WTC11 (cell line): ENCODE measurements at regions not wholly inside any gene's neighbourhood (a gene's known extent, or its start where the extent isn't known, plus 50 kb on each side); places are given as distances from the start of the nearest gene placed in this dataset.

ENCODE experiments used
- ATAC-seq: fragments of 200-7000 bp; cut with Tn5 transposase; 2 replicates; pipeline ENCODE4 v1.10.0; 2021; ENCODE audit warnings: mild to moderate bottlenecking, moderate library complexity
- CTCF ChIA-PET: fragments of 300-600 bp; sonication (Branson Sonifier 250); formaldehyde crosslinking; loops from one replicate; lab custom pipeline; 2021; ENCODE audit warnings: antibody characterized with exemption; lab: Charles Lee
- POLR2A ChIA-PET: fragments of 350-600 bp; sonication (Branson Sonifier 250); formaldehyde crosslinking; loops from one replicate; lab custom pipeline; 2021; ENCODE audit warnings: antibody characterized with exemption; lab: Charles Lee
- DNase-seq: peaks from one replicate; pipeline ENCODE4 v3.0.0; 2021; ENCODE audit warnings: low spot score
- H3K27ac Mint-ChIP-seq: 2 replicates; pipeline ENCODE4 v1.8.0; 2021; ENCODE audit warnings: mixed read lengths
- H3K27me3 Mint-ChIP-seq: 2 replicates; pipeline ENCODE4 v1.8.0; 2021; ENCODE audit warnings: low read depth, mild to moderate bottlenecking, moderate library complexity, mixed read lengths
- H3K36me3 Mint-ChIP-seq: 2 replicates; pipeline ENCODE4 v1.8.0; 2021; ENCODE audit warnings: mixed read lengths
- H3K4me1 Mint-ChIP-seq: 2 replicates; pipeline ENCODE4 v1.8.0; 2022; ENCODE audit warnings: mixed read lengths
- H3K4me3 Mint-ChIP-seq: 2 replicates; pipeline ENCODE4 v1.8.0; 2021; ENCODE audit warnings: mild to moderate bottlenecking, moderate library complexity, mixed read lengths
- H3K9me3 Mint-ChIP-seq: 2 replicates; pipeline ENCODE4 v1.8.0; 2021; ENCODE audit warnings: mixed read lengths
- CTCF ChIP-seq: fragments of 200-600 bp; IDR thresholded peaks from 2 replicates; pipeline ENCODE4 v1.8.0; 2022; ENCODE audit warnings: antibody characterized with exemption
- ESRRA ChIP-seq: sonication (generic); formaldehyde crosslinking; IDR thresholded peaks from 2 replicates; pipeline ENCODE4 v1.8.1; 2022; ENCODE audit warnings: mild to moderate bottlenecking, missing genetic modification reagents, borderline replicate concordance
- FOXJ3 ChIP-seq: sonication (generic); formaldehyde crosslinking; IDR thresholded peaks from 2 replicates; pipeline ENCODE4 v1.9.0; 2021; ENCODE audit warnings: missing genetic modification reagents, mild to moderate bottlenecking, borderline replicate concordance
- GABPB1 ChIP-seq: sonication (generic); formaldehyde crosslinking; IDR thresholded peaks from 2 replicates; pipeline ENCODE4 v1.8.1; 2023; ENCODE audit warnings: mild to moderate bottlenecking, missing genetic modification reagents
- GRHL2 ChIP-seq: fragments of 250-450 bp; sonication (Bioruptor Pico); IDR thresholded peaks from 2 replicates; pipeline ENCODE4 v1.8.0; 2022; ENCODE audit warnings: mild to moderate bottlenecking, moderate library complexity; ENCODE audit not compliant: insufficient replicate concordance, severe bottlenecking
- JUN ChIP-seq: sonication (generic); formaldehyde crosslinking; IDR thresholded peaks from 2 replicates; pipeline ENCODE4 v1.8.0; 2023; ENCODE audit warnings: mild to moderate bottlenecking, missing genetic modification reagents
- NFATC4 ChIP-seq: fragments of 250-450 bp; sonication (Bioruptor Pico); IDR thresholded peaks from 2 replicates; pipeline ENCODE4 v1.9.0; 2021; ENCODE audit warnings: mild to moderate bottlenecking
- NFE2L1 ChIP-seq: sonication (generic); formaldehyde crosslinking; IDR thresholded peaks from 2 replicates; pipeline ENCODE4 v1.8.1; 2023; ENCODE audit warnings: missing genetic modification reagents
- OVOL2 ChIP-seq: fragments of 250-450 bp; sonication (Bioruptor Pico); IDR thresholded peaks from 2 replicates; pipeline ENCODE4 v1.9.0; 2021; ENCODE audit warnings: mild to moderate bottlenecking, borderline replicate concordance
- SOX15 ChIP-seq: fragments of 250-450 bp; sonication (Bioruptor Pico); IDR thresholded peaks from 2 replicates; pipeline ENCODE4 v1.9.0; 2021; ENCODE audit warnings: mild to moderate bottlenecking
- SP1 ChIP-seq: sonication (generic); formaldehyde crosslinking; conservative IDR thresholded peaks from 2 replicates; pipeline ENCODE4 v1.8.1; 2022; ENCODE audit warnings: missing genetic modification reagents
- STAT6 ChIP-seq: sonication (generic); formaldehyde crosslinking; conservative IDR thresholded peaks from 2 replicates; pipeline ENCODE4 v1.8.1; 2023; ENCODE audit warnings: mild to moderate bottlenecking, low read depth, missing genetic modification reagents, moderate library complexity
- ZNF138 ChIP-seq: sonication (generic); formaldehyde crosslinking; conservative IDR thresholded peaks from 2 replicates; pipeline ENCODE4 v1.8.1; 2022; ENCODE audit warnings: mild to moderate bottlenecking, moderate library complexity, missing genetic modification reagents
- ZNF416 ChIP-seq: fragments of 250-450 bp; sonication (Bioruptor Pico); IDR thresholded peaks from 2 replicates; pipeline ENCODE4 v1.9.0; 2021; ENCODE audit warnings: mild to moderate bottlenecking, inconsistent platforms
- TF ChIP-seq, protein P1 (sequence below): sonication (generic); formaldehyde crosslinking; IDR thresholded peaks from 2 replicates; pipeline ENCODE4 v1.8.0; 2022; ENCODE audit warnings: mild to moderate bottlenecking, missing genetic modification reagents
- TF ChIP-seq, protein P2 (sequence below): sonication (generic); formaldehyde crosslinking; IDR thresholded peaks from 2 replicates; pipeline ENCODE4 v1.8.1; 2022; ENCODE audit warnings: mild to moderate bottlenecking, moderate library complexity, missing genetic modification reagents
- TF ChIP-seq, protein P3 (sequence below): sonication (generic); formaldehyde crosslinking; IDR thresholded peaks from 2 replicates; pipeline ENCODE4 v1.8.0; 2022; ENCODE audit warnings: mild to moderate bottlenecking, missing genetic modification reagents
- TF ChIP-seq, protein P4 (sequence below): sonication (generic); formaldehyde crosslinking; IDR thresholded peaks from 2 replicates; pipeline ENCODE4 v1.8.1; 2022; ENCODE audit warnings: low read depth, missing genetic modification reagents, borderline replicate concordance
- TF ChIP-seq, protein P5 (sequence below): sonication (generic); formaldehyde crosslinking; IDR thresholded peaks from 2 replicates; pipeline ENCODE4 v1.8.1; 2023; ENCODE audit warnings: mild to moderate bottlenecking, moderate library complexity, missing genetic modification reagents
- TF ChIP-seq, protein P6 (sequence below): sonication (generic); formaldehyde crosslinking; IDR thresholded peaks from 2 replicates; pipeline ENCODE4 v1.8.1; 2023; ENCODE audit warnings: mild to moderate bottlenecking, missing genetic modification reagents, borderline replicate concordance

DNA sequence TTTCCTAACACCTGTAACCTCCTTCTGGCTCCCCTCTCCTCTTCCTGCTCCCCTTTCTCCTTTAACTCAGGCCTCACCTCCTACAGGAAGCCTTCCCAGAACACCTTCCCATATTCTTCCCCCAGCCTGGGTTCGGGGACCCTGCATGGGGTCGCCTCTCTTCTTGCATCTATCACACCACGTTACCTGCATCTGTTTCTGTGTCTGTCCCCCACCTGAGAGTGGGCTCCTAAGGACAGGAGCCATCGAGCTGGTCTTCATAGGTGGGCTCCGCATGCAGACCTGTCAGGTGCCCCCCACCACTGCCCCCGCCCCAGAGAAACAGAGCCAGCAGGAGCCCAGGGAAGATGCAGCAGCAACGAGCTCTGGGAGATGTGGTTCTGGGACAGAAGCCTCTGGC is 123.2 kb upstream of the GLI2 start (continued):
- TF ChIP-seq, protein P1, sequence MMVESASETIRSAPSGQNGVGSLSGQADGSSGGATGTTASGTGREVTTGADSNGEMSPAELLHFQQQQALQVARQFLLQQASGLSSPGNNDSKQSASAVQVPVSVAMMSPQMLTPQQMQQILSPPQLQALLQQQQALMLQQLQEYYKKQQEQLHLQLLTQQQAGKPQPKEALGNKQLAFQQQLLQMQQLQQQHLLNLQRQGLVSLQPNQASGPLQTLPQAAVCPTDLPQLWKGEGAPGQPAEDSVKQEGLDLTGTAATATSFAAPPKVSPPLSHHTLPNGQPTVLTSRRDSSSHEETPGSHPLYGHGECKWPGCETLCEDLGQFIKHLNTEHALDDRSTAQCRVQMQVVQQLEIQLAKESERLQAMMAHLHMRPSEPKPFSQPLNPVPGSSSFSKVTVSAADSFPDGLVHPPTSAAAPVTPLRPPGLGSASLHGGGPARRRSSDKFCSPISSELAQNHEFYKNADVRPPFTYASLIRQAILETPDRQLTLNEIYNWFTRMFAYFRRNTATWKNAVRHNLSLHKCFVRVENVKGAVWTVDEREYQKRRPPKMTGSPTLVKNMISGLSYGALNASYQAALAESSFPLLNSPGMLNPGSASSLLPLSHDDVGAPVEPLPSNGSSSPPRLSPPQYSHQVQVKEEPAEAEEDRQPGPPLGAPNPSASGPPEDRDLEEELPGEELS, result no peak
- TF ChIP-seq CTCF (no peak), ZNF138 (CRISPR knock-in tag) (no peak), NFATC4 (no peak), NFE2L1 (CRISPR knock-in tag) (no peak), SP1 (no peak), GABPB1 (CRISPR knock-in tag) (no peak), OVOL2 (CRISPR knock-in tag) (no peak), ESRRA (CRISPR knock-in tag) (no peak)
- TF ChIP-seq, protein P2, sequence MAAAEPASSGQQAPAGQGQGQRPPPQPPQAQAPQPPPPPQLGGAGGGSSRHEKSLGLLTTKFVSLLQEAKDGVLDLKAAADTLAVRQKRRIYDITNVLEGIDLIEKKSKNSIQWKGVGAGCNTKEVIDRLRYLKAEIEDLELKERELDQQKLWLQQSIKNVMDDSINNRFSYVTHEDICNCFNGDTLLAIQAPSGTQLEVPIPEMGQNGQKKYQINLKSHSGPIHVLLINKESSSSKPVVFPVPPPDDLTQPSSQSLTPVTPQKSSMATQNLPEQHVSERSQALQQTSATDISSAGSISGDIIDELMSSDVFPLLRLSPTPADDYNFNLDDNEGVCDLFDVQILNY (CRISPR knock-in tag), result no peak
- TF ChIP-seq, protein P3, sequence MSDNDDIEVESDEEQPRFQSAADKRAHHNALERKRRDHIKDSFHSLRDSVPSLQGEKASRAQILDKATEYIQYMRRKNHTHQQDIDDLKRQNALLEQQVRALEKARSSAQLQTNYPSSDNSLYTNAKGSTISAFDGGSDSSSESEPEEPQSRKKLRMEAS (CRISPR knock-in tag), result no peak
- TF ChIP-seq, protein P4, sequence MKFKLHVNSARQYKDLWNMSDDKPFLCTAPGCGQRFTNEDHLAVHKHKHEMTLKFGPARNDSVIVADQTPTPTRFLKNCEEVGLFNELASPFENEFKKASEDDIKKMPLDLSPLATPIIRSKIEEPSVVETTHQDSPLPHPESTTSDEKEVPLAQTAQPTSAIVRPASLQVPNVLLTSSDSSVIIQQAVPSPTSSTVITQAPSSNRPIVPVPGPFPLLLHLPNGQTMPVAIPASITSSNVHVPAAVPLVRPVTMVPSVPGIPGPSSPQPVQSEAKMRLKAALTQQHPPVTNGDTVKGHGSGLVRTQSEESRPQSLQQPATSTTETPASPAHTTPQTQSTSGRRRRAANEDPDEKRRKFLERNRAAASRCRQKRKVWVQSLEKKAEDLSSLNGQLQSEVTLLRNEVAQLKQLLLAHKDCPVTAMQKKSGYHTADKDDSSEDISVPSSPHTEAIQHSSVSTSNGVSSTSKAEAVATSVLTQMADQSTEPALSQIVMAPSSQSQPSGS, result no peak
- TF ChIP-seq, protein P5, sequence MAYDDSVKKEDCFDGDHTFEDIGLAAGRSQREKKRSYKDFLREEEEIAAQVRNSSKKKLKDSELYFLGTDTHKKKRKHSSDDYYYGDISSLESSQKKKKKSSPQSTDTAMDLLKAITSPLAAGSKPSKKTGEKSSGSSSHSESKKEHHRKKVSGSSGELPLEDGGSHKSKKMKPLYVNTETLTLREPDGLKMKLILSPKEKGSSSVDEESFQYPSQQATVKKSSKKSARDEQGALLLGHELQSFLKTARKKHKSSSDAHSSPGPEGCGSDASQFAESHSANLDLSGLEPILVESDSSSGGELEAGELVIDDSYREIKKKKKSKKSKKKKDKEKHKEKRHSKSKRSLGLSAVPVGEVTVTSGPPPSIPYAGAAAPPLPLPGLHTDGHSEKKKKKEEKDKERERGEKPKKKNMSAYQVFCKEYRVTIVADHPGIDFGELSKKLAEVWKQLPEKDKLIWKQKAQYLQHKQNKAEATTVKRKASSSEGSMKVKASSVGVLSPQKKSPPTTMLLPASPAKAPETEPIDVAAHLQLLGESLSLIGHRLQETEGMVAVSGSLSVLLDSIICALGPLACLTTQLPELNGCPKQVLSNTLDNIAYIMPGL (CRISPR knock-in tag), result no peak

GRCh38 chr2:120612931-120613330 is 122.7 kb upstream of the GLI2 start:
- no peak overlapping the region for H3K4me3 Mint-ChIP-seq
- no peaks in the 10 kb centered on the region for H3K36me3 Mint-ChIP-seq
- ChIA-PET CTCF (interaction anchor here (0.9 to 1.9 kb wide), 5 partner anchors 10 to 270 kb away, joined by 3 to 5 read pairs (median 3); no protein-coding TSS in a partner anchor), POLR2A (no interaction called here)
- H3K4me1 Mint-ChIP-seq, result peaks cover 21% of the 10 kb centered on the region
- peaks cover 13% of the 10 kb centered on the region for H3K27me3 Mint-ChIP-seq
- H3K27ac Mint-ChIP-seq, result no peak overlapping the region
- ATAC-seq (no peak), DNase-seq (no peak)
- no peaks in the 10 kb centered on the region for H3K9me3 Mint-ChIP-seq
- TF ChIP-seq JUN (CRISPR knock-in tag) (no peak), GRHL2 (CRISPR knock-in tag) (no peak), STAT6 (CRISPR knock-in tag) (no peak), ZNF416 (CRISPR knock-in tag) (no peak), SOX15 (no peak), FOXJ3 (no peak)
- TF ChIP-seq, protein P6, sequence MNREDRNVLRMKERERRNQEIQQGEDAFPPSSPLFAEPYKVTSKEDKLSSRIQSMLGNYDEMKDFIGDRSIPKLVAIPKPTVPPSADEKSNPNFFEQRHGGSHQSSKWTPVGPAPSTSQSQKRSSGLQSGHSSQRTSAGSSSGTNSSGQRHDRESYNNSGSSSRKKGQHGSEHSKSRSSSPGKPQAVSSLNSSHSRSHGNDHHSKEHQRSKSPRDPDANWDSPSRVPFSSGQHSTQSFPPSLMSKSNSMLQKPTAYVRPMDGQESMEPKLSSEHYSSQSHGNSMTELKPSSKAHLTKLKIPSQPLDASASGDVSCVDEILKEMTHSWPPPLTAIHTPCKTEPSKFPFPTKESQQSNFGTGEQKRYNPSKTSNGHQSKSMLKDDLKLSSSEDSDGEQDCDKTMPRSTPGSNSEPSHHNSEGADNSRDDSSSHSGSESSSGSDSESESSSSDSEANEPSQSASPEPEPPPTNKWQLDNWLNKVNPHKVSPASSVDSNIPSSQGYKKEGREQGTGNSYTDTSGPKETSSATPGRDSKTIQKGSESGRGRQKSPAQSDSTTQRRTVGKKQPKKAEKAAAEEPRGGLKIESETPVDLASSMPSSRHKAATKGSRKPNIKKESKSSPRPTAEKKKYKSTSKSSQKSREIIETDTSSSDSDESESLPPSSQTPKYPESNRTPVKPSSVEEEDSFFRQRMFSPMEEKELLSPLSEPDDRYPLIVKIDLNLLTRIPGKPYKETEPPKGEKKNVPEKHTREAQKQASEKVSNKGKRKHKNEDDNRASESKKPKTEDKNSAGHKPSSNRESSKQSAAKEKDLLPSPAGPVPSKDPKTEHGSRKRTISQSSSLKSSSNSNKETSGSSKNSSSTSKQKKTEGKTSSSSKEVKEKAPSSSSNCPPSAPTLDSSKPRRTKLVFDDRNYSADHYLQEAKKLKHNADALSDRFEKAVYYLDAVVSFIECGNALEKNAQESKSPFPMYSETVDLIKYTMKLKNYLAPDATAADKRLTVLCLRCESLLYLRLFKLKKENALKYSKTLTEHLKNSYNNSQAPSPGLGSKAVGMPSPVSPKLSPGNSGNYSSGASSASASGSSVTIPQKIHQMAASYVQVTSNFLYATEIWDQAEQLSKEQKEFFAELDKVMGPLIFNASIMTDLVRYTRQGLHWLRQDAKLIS (CRISPR knock-in tag), result no peak
- TF ChIP-seq, protein P4, result no peak
